ENCODE measurements at regions not wholly inside any gene's neighbourhood (a gene's known extent, or its start where the extent isn't known, plus 50 kb on each side); places are given as distances from the start of the nearest gene placed in this dataset.

DNA sequence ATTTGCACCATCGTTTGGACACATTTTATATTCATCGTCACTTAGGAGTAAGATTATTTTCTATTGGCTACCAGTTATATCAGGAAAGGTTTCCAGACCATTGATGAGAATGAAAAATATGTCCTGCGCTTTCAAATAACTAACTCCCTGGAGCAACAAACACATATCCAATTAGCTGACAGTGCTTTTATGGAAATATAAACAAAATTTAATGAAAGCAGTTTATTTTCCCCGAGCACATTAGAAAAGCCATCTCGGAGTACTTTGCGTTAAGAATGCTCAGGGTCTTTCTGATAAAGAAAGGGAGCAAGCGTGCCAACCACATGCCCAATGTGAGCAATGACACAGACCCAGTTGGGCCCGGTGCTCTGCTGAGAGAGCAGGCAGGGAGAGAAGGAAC, 85.1 kb upstream of the ZPBP start:
- no peaks in the 10 kb centered on the region for H3K27me3 ChIP-seq (ENCODE audit: control insufficient read depth, insufficient read depth, low read length)
- no peak overlapping the region for H3K27ac ChIP-seq (ENCODE audit: low read depth in 2 of 2, low read length in 2 of 2)
- no peaks in the 10 kb centered on the region for H3K36me3 ChIP-seq (ENCODE audit: control insufficient read depth in 2 of 3, insufficient read depth in 3 of 3, low read length in 3 of 3)
- FAIRE-seq (no peak), DNase-seq (no peak)
- no peak overlapping the region for H3K9ac ChIP-seq (ENCODE audit: low read length in 3 of 3)
- TF ChIP-seq CTCF (IDR thresholded peaks at IDR 0.05; ENCODE audit: borderline replicate concordance, extremely low read depth, insufficient read depth), result no peak
- H3K4me3 ChIP-seq (ENCODE audit: low read length in 3 of 3), result no peak overlapping the region
- H3K9me3 ChIP-seq (ENCODE audit: control insufficient read depth in 2 of 3, insufficient read depth in 1 of 3, low read length in 3 of 3), result no peaks in the 10 kb centered on the region
- H3K4me1 ChIP-seq (ENCODE audit: control insufficient read depth in 2 of 3, insufficient read depth in 2 of 3, low read depth in 1 of 3, low read length in 3 of 3), result no peaks in the 10 kb centered on the region
- intact Hi-C loops (cut with DNase I), result no loop called here

DNA sequence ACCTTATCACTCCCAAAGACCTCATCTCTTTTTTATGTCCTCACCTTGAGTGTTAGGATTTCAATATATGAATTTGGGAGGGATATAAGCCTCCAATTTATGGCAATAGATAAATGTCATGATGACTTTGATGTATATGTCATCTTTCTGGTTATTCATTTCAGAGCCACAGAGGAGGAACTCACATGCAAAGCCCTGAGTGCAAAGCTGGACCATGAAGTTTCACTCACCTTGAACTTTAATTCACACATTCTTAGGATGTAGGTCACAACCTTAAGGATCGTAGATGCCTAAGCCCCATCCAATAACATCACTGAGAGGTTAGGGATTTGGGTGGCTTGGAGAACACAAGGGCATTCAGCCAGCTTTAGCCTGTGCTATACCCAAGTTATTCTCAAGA, 81.9 kb upstream of the ZPBP start:
- intact Hi-C loops (cut with DNase I), result no loop called here
- no peak for DNase-seq
- Histone ChIP-seq H3K4me3 (ENCODE audit: low read length in 3 of 3) (no peak overlapping the region), H3K27ac (ENCODE audit: low read depth in 2 of 2, low read length in 2 of 2) (no peak overlapping the region), H3K4me1 (ENCODE audit: control insufficient read depth in 2 of 3, insufficient read depth in 2 of 3, low read depth in 1 of 3, low read length in 3 of 3) (no peaks in the 10 kb centered on the region), H3K9me3 (ENCODE audit: control insufficient read depth in 2 of 3, insufficient read depth in 1 of 3, low read length in 3 of 3) (no peaks in the 10 kb centered on the region), H3K27me3 (ENCODE audit: control insufficient read depth, insufficient read depth, low read length) (no peaks in the 10 kb centered on the region), H3K9ac (ENCODE audit: low read length in 3 of 3) (no peak overlapping the region), H3K36me3 (ENCODE audit: control insufficient read depth in 2 of 3, insufficient read depth in 3 of 3, low read length in 3 of 3) (no peaks in the 10 kb centered on the region)
- TF ChIP-seq CTCF (IDR thresholded peaks at IDR 0.05; ENCODE audit: borderline replicate concordance, extremely low read depth, insufficient read depth), result no peak
- no peak for FAIRE-seq

DNA sequence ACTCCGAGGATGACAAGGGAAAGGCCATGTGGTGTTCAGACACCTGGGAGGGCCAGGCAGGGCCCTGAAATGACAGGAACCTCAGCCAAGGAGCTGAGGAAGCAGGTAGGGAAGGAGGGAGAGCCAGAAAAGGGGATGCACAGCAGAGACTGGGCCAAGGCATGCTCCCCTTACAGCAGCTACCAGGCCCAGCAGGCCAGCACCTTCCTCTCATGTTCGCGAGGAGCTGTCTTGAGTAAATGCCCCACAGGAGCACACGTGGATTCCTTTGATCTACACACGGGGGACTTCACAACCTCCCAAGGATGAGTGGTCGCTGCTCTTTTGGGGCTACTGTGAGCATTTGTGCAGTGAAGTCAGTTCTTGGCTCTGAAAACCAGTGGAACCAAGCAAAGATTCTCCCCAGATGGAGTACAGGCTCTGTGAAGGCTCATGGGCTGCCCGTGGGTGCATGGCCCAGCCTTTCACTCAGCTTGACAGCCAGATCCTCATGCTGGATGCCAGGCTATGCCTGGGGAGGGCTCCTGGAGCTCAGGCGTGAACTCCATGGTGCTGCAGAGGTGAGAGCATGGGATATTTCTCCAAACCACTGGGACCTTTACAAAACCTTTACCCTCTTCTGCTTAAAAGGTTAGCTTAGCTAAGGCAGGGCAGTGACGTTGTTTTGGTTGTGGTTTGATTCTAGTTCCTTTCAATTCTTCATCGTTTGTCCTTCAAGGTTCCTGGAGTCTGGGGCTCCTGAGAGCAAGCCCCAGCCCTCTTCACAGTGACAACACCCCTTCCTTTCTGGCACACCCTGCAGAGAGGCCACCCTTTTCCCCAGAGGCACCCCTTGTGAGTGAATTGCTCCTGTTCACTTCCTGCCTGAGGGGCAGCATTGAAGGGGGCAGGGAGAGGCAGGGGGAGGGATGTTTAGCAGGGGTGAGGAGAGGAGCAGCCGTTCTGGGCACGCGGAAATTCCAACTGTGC, 74.2 kb upstream of the ZPBP start:
- TF ChIP-seq CTCF (IDR thresholded peaks at IDR 0.05; ENCODE audit: borderline replicate concordance, extremely low read depth, insufficient read depth), result no peak
- FAIRE-seq, result no peak
- H3K36me3 ChIP-seq (ENCODE audit: control insufficient read depth in 2 of 3, insufficient read depth in 3 of 3, low read length in 3 of 3), result no peaks in the 10 kb centered on the region
- no peak overlapping the region for H3K9ac ChIP-seq (ENCODE audit: low read length in 3 of 3)
- H3K27me3 ChIP-seq (ENCODE audit: control insufficient read depth, insufficient read depth, low read length), result no peaks in the 10 kb centered on the region
- no peak overlapping the region for H3K27ac ChIP-seq (ENCODE audit: low read depth in 2 of 2, low read length in 2 of 2)
- no peak for DNase-seq
- H3K4me1 ChIP-seq (ENCODE audit: control insufficient read depth in 2 of 3, insufficient read depth in 2 of 3, low read depth in 1 of 3, low read length in 3 of 3), result no peaks in the 10 kb centered on the region
- no peak overlapping the region for H3K4me3 ChIP-seq (ENCODE audit: low read length in 3 of 3)
- intact Hi-C loops (cut with DNase I), result no loop called here
- H3K9me3 ChIP-seq (ENCODE audit: control insufficient read depth in 2 of 3, insufficient read depth in 1 of 3, low read length in 3 of 3), result no peaks in the 10 kb centered on the region

Measured in kidney (tissue), 13 donors.